Ishikawa (cell line): ENCODE measurements at regions not wholly inside any gene's neighbourhood (a gene's known extent, or its start where the extent isn't known, plus 50 kb on each side); places are given as distances from the start of the nearest gene placed in this dataset.

Experiments
- CEBPB ChIP-seq: IDR thresholded peaks from 2 replicates; pipeline ENCODE4 v1.6.1; 2012
- CREB1 ChIP-seq: IDR thresholded peaks from 2 replicates; pipeline ENCODE4 v1.6.1; 2012; ENCODE audit warnings: low read depth
- EGR1 ChIP-seq: IDR thresholded peaks from 2 replicates; pipeline ENCODE4 v1.6.1; 2012
- EP300 ChIP-seq: IDR thresholded peaks from 2 replicates; pipeline ENCODE4 v1.6.1; 2012; ENCODE audit warnings: borderline replicate concordance
- FOXM1 ChIP-seq: IDR thresholded peaks from 2 replicates; pipeline ENCODE4 v1.6.1; 2012; ENCODE audit warnings: low read depth, borderline replicate concordance
- MAX ChIP-seq: IDR thresholded peaks from 2 replicates; pipeline ENCODE4 v1.6.1; 2012
- NFIC ChIP-seq: IDR thresholded peaks from 2 replicates; pipeline ENCODE4 v1.6.1; 2012
- RAD21 ChIP-seq: IDR thresholded peaks from 2 replicates; pipeline ENCODE4 v1.6.1; 2012; ENCODE audit warnings: low read depth
- TAF1 ChIP-seq: IDR thresholded peaks from 2 replicates; pipeline ENCODE4 v1.6.1; 2012; ENCODE audit warnings: low read depth, mild to moderate bottlenecking
- TCF12 ChIP-seq: IDR thresholded peaks from 2 replicates; pipeline ENCODE4 v1.6.1; 2012; ENCODE audit warnings: low read depth
- TEAD4 ChIP-seq: IDR thresholded peaks from 2 replicates; pipeline ENCODE4 v1.6.1; 2012
- USF1 ChIP-seq: IDR thresholded peaks from 2 replicates; pipeline ENCODE4 v1.6.1; 2012
- YY1 ChIP-seq: IDR thresholded peaks from 2 replicates; pipeline ENCODE4 v1.6.1; 2012; ENCODE audit warnings: low read depth
- ZBTB7A ChIP-seq: IDR thresholded peaks from 2 replicates; pipeline ENCODE4 v1.6.1; 2012; ENCODE audit warnings: low read depth
- TF ChIP-seq, protein P1 (sequence below): IDR thresholded peaks from 2 replicates; pipeline ENCODE4 v1.6.1; 2012; ENCODE audit warnings: low read depth, mild to moderate bottlenecking

DNA sequence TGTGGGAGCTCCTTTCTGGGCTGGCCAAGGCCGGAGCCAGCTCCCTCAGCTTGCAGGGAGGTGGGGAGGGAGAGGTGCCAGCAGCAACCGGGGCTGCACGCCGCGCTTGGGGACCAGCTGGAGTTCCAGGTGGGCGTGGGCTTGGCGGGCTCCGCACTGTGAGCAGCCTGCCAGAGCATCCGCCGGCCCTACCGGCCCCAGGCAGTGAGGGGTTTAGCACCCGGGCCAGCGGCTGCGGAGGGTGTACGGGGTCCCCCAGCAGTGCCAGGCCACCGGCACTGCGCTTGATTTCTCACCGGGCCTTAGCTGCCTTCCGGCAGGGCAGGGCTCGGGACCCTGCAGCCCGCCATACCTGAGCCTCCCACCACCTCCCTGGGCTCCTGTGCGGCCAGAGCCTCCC is 651.0 kb upstream of the ARPP21 start:
- no peak for TF ChIP-seq NFIC
- TF ChIP-seq, protein P1, sequence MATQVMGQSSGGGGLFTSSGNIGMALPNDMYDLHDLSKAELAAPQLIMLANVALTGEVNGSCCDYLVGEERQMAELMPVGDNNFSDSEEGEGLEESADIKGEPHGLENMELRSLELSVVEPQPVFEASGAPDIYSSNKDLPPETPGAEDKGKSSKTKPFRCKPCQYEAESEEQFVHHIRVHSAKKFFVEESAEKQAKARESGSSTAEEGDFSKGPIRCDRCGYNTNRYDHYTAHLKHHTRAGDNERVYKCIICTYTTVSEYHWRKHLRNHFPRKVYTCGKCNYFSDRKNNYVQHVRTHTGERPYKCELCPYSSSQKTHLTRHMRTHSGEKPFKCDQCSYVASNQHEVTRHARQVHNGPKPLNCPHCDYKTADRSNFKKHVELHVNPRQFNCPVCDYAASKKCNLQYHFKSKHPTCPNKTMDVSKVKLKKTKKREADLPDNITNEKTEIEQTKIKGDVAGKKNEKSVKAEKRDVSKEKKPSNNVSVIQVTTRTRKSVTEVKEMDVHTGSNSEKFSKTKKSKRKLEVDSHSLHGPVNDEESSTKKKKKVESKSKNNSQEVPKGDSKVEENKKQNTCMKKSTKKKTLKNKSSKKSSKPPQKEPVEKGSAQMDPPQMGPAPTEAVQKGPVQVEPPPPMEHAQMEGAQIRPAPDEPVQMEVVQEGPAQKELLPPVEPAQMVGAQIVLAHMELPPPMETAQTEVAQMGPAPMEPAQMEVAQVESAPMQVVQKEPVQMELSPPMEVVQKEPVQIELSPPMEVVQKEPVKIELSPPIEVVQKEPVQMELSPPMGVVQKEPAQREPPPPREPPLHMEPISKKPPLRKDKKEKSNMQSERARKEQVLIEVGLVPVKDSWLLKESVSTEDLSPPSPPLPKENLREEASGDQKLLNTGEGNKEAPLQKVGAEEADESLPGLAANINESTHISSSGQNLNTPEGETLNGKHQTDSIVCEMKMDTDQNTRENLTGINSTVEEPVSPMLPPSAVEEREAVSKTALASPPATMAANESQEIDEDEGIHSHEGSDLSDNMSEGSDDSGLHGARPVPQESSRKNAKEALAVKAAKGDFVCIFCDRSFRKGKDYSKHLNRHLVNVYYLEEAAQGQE, result no peak
- no peak for TF ChIP-seq TCF12
- TF ChIP-seq FOXM1, result no peak
- no peak for TF ChIP-seq TEAD4
- no peak for TF ChIP-seq RAD21

GRCh38 chr3:34995796-34996430 is 643.4 kb upstream of the ARPP21 start:
- TF ChIP-seq, protein P1, result no peak
- TF ChIP-seq FOXM1 (no peak), NFIC (no peak), EGR1 (no peak), TAF1 (no peak), TCF12 (no peak), CEBPB (no peak), MAX (no peak), EP300 (no peak), YY1 (no peak), TEAD4 (no peak), ZBTB7A (no peak), RAD21 (no peak), CREB1 (no peak)

GRCh38 chr3:34998902-34999301 is 640.4 kb upstream of the ARPP21 start:
- TF ChIP-seq, protein P1, result no peak
- TF ChIP-seq EP300, result no peak
- no peak for TF ChIP-seq CEBPB
- no peak for TF ChIP-seq CREB1
- TF ChIP-seq TCF12, result no peak
- TF ChIP-seq TEAD4, result no peak
- TF ChIP-seq USF1, result no peak
- no peak for TF ChIP-seq TAF1
- no peak for TF ChIP-seq FOXM1
- TF ChIP-seq YY1, result no peak
- TF ChIP-seq ZBTB7A, result no peak

DNA sequence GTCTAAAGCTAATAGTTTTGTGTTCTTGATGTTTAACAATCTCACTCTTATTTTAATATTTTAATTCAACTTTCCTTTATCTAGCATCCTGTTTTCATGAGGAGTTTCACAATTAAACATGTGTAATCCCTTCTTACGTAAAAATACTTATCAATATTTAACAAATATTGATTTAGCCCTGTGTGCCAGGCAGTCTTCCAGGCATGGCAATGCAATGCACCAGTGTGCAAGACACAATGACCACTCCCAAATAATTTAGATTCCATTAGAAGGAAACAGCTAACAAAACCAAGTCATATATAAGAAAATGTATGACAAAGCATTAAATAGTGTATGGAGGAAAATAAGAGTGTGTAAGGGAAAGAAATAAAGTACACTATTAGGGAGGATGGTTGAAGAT is 627.1 kb upstream of the ARPP21 start:
- TF ChIP-seq USF1 (no peak), TCF12 (no peak), TEAD4 (no peak), NFIC (no peak), EGR1 (no peak), MAX (no peak), CEBPB (no peak), EP300 (no peak), ZBTB7A (no peak), YY1 (no peak), TAF1 (no peak)
- TF ChIP-seq, protein P1, result no peak
